ENCODE measurements at regions not wholly inside any gene's neighbourhood (a gene's known extent, or its start where the extent isn't known, plus 50 kb on each side); places are given as distances from the start of the nearest gene placed in this dataset.

DNA sequence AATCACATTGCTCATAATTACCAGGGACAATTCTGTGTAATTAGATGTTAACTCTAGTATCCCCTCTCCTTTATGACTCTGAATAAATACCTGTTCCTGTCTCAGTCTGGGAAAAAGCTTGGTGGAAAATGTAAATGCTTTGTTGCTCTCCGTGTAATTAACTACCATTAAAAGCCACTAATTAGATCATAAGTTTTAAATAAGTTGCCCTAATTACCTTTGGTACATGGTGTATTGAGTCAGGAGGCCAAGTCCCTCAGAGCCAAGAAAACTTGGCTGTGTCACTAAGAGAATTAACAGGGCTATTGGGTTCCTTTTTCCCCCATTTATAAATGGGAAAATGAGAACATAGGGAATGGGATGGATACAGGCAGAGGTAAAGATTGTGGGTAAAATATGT, 617.6 kb downstream of the TLR4 start:
- no peak for DNase-seq

DNA sequence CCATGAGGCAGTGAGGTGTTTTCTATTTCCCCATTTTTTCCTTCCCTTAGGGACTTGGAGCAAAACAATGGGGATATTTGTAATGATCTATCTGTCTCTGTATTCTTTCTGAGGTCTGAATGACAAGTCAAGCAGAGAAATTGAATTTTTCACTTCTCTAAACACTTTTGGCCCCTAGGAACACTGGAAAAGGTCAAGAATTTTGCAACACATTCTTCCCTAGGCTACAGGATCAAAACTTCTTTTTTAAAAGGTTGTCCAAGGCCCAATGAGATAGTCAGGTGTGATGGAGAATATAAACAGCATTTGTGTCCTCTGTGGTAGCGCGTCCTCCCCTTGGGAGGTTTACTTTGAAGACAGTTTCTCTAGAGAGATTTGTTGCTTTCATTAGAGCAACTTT, 620.5 kb downstream of the TLR4 start:
- DNase-seq, result no peak

DNA sequence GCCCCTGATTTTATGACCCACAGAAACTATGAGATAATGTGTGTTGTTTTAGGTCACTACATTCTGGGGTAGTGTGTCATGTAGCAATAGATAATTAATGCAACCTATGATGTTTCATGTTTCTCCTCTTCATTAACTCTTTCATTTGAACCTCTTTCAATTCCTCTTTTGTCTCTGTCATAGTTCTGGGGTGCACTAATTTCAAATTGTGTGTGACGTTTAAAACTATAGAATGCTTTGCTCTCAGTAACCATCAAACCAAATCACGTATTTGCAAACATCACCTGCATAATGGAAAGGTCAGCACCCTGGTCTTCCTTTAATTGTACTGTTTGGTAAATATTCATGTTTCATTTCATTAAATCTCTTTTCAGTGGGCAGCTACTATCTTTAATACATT, 621.6 kb downstream of the TLR4 start:
- no peak for DNase-seq

DNA sequence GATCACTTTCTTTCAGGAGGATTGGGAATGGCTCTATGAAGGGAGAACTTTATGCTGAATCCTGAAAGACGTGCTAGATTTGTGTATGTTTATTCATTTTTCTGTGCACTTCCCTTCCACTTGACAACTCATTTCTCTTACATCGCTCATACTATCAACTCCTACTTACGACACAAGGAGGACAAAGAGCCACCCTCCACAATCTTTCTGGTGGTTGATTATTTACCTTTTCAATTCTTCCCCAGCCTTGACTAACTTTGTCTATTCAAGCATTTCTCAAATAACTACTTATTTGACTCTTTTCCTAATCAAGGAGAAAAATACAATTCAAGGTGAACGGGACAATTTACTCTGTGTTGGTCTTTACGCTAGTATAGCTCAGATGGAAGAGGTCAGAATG, 622.1 kb downstream of the TLR4 start:
- no peak for DNase-seq

DNA sequence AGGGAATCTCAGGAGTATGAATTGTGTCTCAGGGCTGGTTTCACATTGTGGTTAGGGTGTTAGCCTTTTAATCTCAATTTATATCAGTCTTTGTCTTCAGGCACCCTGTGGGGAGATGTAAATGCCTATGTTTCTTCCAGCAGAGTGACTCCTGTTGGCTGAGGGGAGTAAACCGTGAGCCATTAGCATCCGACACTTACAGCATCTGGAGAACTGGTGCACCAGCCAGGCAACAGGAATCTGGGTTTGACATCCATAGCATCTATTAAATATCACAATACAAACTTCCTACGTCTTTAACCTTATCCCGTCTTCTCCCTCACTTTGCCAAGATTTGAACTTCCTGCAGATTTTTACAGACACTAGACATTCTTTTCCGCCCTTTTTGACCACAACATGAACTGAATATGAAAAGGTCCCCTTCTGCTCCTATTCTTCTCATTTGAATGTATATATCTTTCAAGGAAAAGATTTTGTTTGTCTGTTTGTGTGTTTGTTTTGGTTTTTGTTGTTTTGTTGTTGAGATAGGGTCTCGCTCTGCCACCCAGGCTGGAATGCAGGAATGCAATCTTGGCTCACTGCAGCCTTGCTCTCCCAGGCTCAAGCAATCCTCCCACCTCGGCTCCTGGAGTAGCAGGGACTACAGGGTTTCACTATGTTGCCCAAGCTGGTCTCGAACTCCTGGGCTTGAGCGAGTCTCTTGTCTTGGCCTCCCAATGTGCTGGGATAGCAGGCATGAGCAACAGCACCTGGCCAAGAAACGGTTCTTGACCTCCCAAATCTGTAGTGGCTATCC, 626.2 kb downstream of the TLR4 start:
- no peak for DNase-seq

DNA sequence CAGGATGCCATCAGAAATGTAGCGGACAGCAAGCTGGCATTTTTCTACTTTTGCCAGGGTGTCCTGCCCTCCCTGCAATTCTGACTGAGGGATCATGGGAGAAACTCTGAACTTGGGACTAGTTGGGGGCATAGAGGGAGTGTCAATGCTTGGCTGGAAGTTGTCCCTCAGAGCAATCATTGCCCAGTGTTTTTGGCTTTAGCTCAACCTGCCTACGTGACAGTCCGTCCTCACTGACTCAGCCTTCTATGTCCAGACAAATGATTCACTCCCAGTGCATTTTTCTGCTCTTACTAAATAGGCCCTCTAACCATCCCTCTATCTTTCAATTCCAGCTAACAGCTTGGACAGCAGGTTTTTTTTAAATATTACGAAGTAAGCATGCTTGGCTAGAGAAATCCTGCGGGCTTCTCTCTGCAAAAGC, 627.4 kb downstream of the TLR4 start:
- no peak for DNase-seq

DNA sequence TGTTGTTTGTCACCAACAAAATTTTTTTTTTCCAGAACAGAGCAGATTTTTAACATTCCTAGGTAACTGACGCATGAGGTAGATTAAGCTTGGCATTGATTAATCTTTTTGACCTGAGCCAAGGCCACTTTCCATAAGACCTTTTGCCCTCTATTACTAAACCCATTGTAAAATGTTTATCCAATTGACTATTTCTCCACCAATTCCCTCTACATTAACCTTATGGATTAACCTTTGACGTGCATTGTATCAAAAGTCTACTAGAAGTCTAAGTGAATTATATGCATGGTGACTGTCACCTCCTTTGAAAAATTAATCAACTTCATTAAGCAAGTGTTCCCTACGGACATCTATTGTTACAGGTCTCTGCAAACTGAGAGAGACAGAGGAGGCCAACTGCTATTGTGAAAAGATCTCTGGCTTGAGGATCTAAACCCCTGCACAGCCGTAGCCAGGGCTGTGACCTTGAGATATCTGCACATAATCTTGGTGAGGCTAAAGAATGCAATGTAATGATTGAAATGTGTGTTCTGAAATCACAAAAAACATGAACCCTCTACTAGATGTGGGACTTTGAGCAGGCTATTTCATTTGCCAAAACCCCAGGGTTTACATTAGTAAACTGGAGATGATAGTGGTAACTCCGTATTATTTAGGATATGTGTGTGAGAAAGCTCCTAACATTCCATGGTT, 632.2 kb downstream of the TLR4 start:
- DNase-seq, result no peak

DNA sequence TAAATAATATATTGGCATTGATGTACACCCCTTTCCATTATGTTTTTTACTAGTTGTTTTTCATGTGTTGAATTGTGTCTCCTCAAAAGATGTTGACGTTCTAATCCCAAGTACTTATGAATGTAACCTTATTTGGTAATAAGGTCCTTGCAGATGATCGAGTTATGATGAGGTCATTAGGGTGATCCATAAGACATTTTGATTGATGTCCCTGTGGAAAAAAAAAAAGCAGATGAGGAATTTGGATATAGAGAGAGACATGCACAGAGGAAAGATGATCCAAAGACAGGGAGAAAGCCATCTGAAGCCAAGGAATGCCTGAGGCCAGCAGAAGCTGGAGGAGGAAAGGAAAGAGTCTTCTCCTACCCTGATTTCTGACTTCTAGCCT, 632.7 kb downstream of the TLR4 start:
- DNase-seq, result no peak

DNA sequence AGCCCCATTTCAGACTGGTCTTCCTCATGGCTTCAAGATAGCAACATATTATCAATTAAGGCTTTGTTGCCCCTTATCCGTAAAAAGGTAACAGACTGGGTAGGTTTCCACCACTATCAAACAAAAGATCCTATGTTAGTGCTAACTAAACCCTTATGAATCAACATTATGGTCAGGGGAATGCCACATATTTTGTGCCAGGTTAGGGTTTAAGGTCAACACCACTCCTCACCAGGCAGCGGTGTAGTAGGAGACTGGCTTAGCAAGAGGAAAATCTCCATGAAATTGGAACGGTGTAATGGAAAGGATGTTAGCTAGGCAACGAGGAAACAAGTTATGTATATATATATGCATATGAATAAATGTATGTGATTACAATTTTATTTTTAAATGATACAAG, 655.8 kb downstream of the TLR4 start:
- no peak for DNase-seq

DNA sequence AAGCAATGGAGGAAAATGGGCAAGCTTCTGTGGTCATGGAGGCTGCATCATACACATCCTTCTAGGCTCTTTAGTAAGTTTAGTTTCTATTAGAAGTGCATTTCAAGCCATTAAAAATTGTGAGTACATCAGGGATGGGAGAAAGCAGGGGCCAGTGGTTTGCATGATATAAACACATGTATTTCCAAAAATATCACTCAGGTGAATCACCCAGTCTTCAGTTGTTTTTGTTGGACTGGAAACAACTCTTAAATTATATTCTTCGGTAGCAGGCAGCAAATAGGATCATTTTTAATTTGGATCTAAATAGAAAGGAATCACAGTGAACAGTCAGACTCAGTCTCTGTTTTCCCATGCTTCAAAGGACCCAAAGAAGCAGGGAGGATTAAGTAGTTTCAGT, 657.9 kb downstream of the TLR4 start:
- DNase-seq, result no peak

DNA sequence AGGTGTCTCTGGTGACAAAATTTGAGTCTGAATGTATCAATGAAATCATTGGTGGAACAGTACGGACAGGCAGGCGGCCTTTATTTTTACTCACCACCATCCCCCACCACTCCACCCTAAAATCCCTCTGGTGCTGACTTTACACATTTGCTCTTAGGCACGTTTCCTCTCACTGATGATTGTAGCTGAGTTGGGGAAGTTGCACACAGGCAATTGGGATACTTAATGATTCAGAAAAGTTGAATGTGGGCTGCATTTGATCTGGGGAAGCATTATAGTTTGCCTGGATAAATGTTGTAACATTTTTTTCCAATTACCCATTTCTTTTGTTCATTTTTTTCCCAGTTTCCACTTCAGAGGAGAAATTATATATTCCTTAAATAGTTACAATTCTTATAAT, 658.4 kb downstream of the TLR4 start:
- no peak for DNase-seq

DNA sequence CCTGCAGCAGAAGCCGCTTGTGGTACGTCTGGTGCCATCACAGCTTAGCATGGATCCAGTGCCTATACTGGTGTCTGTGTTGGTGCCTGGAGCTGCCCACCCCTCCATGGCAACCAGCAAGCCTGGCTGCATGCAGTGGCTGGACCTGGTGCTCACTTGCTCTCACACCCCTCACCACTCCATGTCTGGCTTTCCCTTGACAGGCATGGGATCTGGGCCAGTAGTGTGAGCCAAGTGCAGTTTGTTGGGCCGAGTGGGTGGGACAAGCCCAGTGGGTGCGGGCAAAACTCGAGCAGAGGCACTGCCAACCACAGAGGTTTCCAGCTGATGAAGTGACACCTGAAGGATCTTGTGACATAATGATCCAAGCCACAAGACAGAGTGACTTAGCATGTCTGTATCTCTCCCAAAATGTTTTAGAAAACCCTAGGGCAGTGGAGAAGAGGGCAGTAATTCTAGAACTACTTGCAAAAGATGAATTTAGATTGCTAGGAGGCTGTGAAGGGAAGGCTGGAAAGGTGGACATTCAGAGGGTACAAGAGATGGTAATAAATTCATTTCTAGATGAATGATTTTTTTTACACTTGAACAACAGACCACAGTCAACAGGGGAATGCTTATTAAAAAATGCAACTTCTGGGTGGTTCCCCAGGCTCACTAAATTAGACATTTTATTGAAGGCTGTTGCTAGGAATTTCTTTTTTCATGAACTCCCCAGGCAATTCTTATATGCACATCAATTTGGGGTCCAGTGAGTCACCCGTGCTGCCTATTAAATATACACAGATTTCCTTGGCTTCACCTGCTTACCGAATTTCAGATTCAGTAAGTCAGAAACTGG, 660.3 kb downstream of the TLR4 start:
- DNase-seq, result no peak

DNA sequence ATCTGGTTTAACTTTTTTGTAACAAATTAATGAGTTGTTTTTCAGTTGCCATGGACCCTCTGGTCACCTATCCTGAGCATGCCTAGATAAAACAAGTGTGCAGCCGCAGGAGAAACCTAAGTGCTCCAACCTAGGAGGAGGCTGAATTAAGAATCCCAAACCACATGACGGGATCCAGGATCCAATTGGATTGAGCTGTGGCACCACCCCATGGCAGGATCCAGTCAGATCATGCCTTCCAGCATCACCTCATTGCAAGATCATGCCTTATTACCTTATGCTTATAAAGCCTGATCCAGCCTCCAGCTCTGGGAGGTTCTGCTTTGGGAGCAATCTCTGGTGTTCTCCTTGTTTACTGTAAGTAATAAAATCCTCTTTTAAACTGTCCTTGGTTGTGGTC, 662.0 kb downstream of the TLR4 start:
- DNase-seq, result no peak

DNA sequence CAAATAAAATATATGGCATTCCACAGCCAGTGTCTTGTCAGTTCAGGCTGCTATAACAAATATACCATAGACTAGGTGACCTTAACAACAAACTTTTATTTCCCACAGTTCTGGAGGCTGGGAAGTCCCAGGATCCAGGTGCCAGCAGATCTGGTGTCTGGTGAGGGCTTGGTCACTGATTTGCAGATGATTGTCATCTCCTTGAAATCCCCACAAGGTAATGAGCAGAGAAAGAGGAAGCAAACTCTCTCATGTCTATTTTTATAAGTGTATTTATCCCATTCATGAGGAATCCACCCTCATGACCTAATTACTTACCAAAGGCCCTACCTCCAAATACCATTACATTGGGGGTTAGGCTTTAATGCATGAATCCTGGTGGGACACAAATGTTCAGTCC, 663.2 kb downstream of the TLR4 start:
- DNase-seq, result no peak

DNA sequence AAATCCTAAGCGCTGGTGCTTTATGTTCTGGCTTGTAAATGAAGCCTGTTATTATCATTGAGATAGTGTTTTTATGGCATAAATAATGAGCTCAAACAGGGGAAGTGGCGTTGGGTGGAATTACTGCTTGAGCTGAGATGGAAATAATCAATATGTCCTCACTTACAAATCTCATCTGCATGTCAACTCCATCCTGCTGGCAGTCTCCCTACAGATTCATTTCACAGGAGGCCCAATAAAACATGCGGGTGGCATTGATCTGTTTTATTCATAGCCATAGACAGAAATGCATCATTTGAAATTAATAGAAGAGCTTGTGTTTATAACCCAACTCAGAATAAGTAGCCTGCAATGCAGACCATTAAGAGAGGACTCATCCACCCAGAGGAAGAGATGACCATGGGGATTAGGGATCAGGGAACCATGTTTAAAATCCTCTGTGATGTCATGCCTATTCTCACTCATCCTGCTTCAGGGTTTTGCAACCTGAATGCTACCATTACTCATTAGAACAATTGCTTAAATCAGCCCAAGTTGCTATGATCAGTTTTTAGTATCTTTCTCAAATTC, 680.4 kb downstream of the TLR4 start:
- no peak for DNase-seq

DNA sequence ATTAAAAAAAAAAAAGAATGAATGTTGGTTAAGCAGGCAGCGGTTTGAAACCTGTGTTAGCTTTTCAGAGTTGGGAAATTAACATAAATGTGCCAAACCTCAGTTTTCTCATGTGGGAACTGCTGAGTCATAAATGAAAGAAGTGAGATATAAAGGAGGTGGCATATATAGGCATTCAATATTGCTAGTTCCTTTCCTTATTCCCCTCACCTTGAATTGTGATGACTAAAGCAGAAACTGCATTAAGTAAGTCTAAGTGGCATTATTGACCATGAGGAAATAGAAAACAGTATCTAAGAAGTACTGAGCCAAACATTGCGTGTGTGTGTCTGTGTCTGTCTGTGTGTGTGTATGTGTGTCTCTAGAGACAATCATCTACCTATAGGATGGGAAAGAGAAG, 691.2 kb downstream of the TLR4 start:
- DNase-seq, result no peak

DNA sequence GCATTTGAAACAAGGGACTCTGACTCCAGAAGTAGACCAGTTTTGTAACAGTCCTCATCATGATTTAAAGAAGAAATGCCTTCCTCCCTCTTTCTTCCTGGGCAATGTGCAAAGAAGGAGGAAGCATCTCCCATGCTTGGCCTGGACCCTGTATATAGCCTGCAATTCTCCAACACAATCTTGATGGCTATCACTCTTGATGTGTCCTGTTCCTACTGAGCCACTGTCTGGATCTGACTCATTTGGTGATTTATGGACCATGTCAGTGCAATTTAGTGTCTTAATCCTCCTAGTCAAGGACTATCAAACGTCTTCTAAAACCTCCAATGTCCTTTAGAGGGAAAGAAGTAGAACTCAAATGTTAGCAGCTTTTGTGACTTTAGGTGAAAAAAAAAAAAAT, 697.3 kb downstream of the TLR4 start:
- DNase-seq, result no peak

DNA sequence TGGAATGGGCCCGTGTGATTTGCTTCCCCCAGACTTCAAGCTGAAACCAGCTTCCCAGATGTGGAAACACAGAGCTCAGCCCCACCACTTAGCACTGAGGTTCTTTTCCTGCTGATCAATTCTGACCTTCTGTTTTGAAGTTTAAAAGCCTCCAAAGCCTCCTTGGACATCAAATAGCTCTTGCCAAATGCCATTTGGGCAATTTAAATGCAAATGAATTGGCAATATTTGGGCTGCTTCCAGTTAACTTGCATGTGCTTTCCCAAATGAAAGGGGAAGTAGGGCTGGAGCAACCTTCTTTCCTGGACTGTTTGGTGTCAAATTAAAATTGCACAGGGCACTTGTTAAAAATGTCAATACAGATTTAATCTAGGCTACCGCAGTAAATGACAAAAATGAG, 710.5 kb downstream of the TLR4 start:
- DNase-seq, result no peak

DNA sequence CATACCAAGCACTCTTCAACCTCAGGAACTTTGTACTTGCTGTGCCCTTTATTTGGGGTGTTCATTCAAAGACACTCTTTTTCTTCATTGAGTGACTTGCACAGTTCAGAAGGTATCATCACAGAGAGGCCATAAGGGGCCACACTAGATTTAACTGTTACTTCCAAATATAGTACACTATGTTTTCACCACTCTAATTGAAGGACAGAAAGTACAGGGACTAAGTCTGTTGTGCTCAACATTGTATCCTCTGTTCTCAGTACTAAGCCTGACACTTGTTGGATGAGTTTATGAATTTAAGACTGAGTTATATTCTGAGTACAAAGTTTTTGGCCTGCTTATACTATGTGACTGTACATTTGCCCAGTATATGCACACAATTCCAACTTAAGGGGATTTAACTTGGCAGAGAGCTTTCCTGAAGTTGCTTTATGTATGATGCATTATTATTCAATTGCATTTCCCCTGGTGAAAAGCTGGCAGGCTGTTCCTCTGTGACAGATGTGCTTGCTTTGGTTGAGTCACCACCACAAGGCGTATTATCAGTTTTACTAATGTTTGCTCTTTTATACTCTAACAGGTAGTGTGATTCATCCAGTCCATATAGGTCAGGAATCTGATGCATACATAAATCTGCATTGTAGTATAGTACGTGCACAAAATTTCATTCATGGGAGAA, 714.8 kb downstream of the TLR4 start:
- no peak for DNase-seq

DNA sequence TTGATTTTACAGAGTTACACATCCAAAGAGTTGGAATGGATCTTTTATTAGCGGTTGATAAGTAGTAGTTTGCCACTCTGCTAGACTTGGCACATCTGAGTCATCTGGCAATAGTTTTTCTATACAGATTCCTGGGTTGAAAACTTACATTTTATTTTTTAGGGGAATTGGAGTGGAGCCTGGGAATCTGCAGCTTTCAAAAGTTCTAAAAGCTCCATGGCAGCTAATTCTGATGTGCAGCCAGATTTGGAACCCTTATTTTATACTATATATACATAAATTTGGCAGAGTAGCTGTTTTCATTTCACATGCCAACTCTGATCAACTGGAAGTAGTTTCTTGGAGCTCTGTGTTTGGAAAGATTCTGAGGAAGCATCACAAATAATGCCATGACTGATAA, 715.5 kb downstream of the TLR4 start:
- DNase-seq, result no peak

DNA sequence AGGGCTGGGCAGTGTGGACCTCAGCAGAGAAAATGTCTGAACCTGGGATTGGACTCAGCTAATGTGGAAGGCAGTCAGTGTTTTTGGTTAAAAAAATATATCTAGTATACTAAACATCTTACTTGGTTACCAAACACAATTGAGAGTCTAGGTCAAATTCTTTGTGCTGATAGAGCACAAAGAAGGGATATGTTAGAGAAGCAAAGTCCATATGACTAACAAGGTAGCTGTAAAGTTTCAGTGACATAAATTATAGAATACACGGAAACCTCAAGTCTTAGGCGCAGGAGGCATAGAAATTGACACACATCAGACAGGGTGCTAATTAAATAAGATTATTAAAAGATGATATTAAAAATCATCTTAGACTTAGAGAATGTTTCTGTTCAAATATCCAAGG, 718.3 kb downstream of the TLR4 start:
- DNase-seq, result no peak

DNA sequence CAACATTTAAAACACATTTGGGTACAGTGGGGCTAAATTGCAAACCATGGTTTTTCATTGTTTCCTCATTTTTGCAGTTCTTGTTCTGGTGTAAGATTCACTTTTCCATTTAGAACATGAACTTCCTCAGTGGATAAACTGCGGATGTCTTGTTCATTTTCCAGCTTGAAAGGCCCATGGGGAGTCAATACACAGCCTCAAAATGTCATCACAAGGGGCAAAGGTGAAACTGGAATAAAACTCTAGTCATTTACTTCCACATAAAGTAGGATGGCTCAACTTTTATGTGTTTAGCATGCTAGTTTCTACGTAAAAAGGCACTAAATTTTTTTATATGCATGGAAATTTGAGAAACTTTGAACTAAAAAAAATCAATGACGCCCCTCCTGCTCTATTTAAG, 718.8 kb downstream of the TLR4 start:
- DNase-seq, result no peak

DNA sequence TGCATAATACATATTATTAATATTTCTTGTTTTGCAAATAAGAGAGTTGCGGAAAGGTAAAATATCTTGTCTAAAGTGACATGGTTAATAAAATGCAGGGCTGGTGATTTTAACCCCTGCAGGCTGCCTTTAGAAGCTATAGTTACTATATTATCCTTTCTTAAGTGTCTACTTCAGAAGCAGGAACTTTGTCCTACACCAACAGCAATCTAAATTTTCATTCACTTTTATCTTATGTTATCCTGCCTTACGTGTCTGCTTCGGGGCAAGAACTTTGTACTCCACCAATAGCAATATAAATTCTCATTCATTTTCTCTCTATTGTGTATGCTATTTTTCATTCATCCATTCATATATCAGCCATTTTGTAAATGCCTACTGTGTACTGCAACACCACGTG, 719.5 kb downstream of the TLR4 start:
- no peak for DNase-seq
